DND-41 (cell line): ENCODE measurements at regions not wholly inside any gene's neighbourhood (a gene's known extent, or its start where the extent isn't known, plus 50 kb on each side); places are given as distances from the start of the nearest gene placed in this dataset.

Experiments used
- EZH2 ChIP-seq: IDR thresholded peaks from 3 replicates; pipeline ENCODE4 v1.6.1; 2012; ENCODE audit warnings: borderline replicate concordance, low read depth, mild to moderate bottlenecking, moderate library complexity, low read length, inconsistent platforms; ENCODE audit not compliant: severe bottlenecking
- TF ChIP-seq, protein P1 (sequence below): IDR thresholded peaks from 2 replicates; pipeline ENCODE4 v1.5.1; 2012; ENCODE audit warnings: borderline replicate concordance, low read length, moderate library complexity, mild to moderate bottlenecking; ENCODE audit not compliant: poor library complexity, severe bottlenecking; ENCODE audit errors: extremely low read depth

DNA sequence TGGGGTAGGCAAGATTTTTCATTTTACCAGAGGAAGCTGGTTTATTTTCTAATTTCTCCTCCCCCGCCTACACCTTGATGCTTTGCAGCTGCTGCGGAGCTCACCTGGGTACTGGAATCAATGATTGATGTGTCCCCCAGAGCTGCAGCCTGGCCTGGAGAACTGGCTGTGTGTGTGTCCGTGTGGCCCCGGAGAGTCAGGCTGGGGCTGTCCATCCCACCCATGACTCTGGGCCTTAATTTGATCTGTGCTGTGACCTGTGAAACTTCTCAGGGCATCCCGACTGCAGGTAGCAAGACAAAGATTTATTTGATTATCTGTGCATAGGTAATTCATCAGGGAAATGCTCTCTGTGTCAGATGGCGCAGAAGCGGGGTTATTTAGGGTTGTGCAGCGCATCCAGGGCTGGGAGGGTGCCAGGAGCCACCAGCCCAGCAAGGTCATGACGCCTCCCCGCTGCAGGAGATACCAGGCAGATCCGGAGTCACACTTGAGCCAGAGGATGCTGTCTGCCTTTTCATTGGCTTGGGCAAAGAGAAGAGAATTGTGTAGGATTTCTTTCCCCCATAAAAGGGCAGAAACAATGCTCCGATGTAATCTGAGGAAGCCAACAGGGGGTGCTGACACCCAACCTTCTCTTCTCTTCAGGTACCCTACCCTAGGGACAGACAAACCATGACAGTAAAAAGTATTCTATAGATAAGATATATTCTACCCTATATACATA, 346.6 kb downstream of the TSHZ3 start:
- TF ChIP-seq EZH2 = no peak
- TF ChIP-seq, protein P1, sequence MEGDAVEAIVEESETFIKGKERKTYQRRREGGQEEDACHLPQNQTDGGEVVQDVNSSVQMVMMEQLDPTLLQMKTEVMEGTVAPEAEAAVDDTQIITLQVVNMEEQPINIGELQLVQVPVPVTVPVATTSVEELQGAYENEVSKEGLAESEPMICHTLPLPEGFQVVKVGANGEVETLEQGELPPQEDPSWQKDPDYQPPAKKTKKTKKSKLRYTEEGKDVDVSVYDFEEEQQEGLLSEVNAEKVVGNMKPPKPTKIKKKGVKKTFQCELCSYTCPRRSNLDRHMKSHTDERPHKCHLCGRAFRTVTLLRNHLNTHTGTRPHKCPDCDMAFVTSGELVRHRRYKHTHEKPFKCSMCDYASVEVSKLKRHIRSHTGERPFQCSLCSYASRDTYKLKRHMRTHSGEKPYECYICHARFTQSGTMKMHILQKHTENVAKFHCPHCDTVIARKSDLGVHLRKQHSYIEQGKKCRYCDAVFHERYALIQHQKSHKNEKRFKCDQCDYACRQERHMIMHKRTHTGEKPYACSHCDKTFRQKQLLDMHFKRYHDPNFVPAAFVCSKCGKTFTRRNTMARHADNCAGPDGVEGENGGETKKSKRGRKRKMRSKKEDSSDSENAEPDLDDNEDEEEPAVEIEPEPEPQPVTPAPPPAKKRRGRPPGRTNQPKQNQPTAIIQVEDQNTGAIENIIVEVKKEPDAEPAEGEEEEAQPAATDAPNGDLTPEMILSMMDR = no peak
